GM06990 (cell line): ENCODE measurements at regions not wholly inside any gene's neighbourhood (a gene's known extent, or its start where the extent isn't known, plus 50 kb on each side); places are given as distances from the start of the nearest gene placed in this dataset.

Source experiments
- DNase-seq: peaks from one replicate; pipeline ENCODE4 v3.0.0-alpha.2; 2011; ENCODE audit not compliant: insufficient read length; ENCODE audit errors: extremely low read depth
- H3K27me3 ChIP-seq: replicated peaks from 2 replicates; pipeline ENCODE4 v1.6.0; 2011; ENCODE audit warnings: low read length; ENCODE audit not compliant: control insufficient read depth, insufficient read depth
- H3K36me3 ChIP-seq: 2 replicates; pipeline ENCODE4 v1.5.1; 2011; ENCODE audit warnings: low read length; ENCODE audit not compliant: control insufficient read depth, insufficient read depth
- H3K4me3 ChIP-seq: replicated peaks from 2 replicates; pipeline ENCODE4 v1.5.1; 2011; ENCODE audit warnings: low read depth, mild to moderate bottlenecking, control low read depth, low read length
- TF ChIP-seq, protein P1 (sequence below): IDR thresholded peaks from 2 replicates; pipeline ENCODE4 v1.5.1; 2011; ENCODE audit warnings: low read length, control low read depth, mild to moderate bottlenecking, inconsistent platforms; ENCODE audit not compliant: insufficient read depth, poor library complexity, severe bottlenecking

DNA sequence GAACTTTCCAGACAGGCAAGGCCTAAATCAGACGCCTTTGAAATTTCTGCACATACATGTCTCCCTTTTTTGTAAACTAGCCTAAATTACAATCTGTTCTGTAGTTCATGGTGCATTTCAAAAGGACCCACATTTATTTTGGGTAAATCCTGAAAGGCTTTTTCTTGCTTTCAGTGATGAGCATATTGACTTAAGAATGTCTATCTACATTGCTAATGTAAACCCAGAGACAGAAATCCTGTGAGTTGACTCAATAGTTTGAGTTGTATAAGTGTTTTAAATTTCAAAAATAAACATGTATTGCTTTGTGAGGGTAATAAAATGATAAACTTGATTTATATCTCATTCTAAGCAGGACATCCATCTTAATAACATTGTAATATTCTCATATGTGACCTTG is 977.0 kb upstream of the NR2F2 start:
- no peak for DNase-seq
- H3K4me3 ChIP-seq, result no peak overlapping the region
- TF ChIP-seq, protein P1, sequence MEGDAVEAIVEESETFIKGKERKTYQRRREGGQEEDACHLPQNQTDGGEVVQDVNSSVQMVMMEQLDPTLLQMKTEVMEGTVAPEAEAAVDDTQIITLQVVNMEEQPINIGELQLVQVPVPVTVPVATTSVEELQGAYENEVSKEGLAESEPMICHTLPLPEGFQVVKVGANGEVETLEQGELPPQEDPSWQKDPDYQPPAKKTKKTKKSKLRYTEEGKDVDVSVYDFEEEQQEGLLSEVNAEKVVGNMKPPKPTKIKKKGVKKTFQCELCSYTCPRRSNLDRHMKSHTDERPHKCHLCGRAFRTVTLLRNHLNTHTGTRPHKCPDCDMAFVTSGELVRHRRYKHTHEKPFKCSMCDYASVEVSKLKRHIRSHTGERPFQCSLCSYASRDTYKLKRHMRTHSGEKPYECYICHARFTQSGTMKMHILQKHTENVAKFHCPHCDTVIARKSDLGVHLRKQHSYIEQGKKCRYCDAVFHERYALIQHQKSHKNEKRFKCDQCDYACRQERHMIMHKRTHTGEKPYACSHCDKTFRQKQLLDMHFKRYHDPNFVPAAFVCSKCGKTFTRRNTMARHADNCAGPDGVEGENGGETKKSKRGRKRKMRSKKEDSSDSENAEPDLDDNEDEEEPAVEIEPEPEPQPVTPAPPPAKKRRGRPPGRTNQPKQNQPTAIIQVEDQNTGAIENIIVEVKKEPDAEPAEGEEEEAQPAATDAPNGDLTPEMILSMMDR, result no peak
- H3K27me3 ChIP-seq, result no peaks in the 10 kb centered on the region
- H3K36me3 ChIP-seq, result no peaks in the 10 kb centered on the region

DNA sequence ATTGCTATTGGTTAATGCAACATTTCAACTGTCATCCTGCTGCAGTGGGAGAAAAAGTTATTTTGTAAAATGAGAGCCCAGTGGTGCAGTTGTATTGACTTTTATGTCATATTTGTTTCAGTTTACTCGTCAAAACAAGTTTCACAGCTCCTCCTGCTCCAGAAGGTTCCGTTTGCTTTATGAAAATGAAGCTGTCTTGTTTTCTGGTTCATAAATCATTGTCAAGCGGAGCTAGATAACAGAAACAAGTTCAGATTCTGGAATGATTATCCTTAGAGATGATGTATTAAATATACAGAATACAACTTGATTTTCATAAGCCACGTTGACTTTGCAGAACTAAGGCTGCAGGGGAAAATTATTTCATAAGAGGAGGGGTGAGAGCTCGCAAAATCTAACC is 970.5 kb upstream of the NR2F2 start:
- no peak for DNase-seq
- H3K4me3 ChIP-seq, result no peak overlapping the region
- no peaks in the 10 kb centered on the region for H3K27me3 ChIP-seq
- no peaks in the 10 kb centered on the region for H3K36me3 ChIP-seq
- TF ChIP-seq, protein P1, result no peak

GRCh38 chr15:95362306-95362705 is 968.2 kb upstream of the NR2F2 start:
- Histone ChIP-seq H3K27me3 (no peaks in the 10 kb centered on the region), H3K36me3 (no peaks in the 10 kb centered on the region), H3K4me3 (no peak overlapping the region)
- TF ChIP-seq, protein P1, result no peak
- no peak for DNase-seq

DNA sequence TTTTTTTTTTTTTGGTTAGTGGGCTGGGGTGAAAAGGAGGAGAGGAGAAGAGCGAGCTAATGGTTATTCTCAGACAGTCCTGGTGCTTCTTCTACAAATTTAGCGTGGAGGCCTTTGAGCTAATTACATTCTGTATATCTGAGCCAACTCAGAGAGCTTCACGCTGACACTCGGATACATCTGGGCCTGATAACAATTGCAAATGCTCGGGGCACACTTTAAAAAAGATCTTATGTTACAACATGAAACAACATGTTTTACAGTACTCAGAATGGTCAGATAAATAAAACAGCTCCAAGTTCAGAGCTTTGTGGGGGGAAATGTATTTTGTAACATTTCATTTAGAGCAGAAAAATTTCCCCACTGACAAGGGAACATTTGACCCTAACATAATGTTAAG is 966.9 kb upstream of the NR2F2 start:
- no peaks in the 10 kb centered on the region for H3K27me3 ChIP-seq
- no peak for DNase-seq
- no peaks in the 10 kb centered on the region for H3K36me3 ChIP-seq
- no peak overlapping the region for H3K4me3 ChIP-seq
- TF ChIP-seq, protein P1, result no peak

GRCh38 chr15:95365511-95366107 is 964.9 kb upstream of the NR2F2 start:
- peak; percentile 20 for DNase-seq
- Histone ChIP-seq H3K36me3 (no peaks in the 10 kb centered on the region), H3K27me3 (no peaks in the 10 kb centered on the region), H3K4me3 (no peak overlapping the region)
- TF ChIP-seq, protein P1, result no peak

DNA sequence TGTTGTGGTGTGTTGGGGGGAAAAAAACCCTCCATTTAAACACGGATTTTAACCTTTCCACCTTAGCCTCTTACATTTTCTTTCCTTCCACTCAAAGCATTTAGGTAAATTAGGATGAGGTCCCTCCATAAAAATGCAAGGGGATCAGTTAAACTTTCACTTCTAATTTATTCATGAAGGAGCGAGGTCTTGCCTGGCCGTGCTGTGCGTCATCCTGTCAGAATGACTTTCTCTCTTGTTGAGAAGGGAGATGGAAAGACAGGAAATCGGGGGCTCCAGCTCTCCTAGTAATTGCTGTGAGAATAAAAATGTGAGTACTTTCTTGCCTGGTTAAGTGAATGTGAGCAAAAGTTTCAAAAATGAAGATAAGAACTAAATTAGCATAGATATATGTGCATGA is 962.3 kb upstream of the NR2F2 start:
- TF ChIP-seq, protein P1, result no peak
- Histone ChIP-seq H3K4me3 (no peak overlapping the region), H3K27me3 (no peaks in the 10 kb centered on the region), H3K36me3 (no peaks in the 10 kb centered on the region)
- no peak for DNase-seq
